OCI-LY3 (cell line): ENCODE measurements at regions not wholly inside any gene's neighbourhood (a gene's known extent, or its start where the extent isn't known, plus 50 kb on each side); places are given as distances from the start of the nearest gene placed in this dataset.

ENCODE experiments used
- H2AFZ ChIP-seq: fragments of 200-600, 300-600 bp; shearing (Covaris generic); 2 replicates; pipeline ENCODE4 v1.6.0; 2014; ENCODE audit warnings: antibody characterized with exemption, low read depth, low read length
- H3K27ac ChIP-seq: fragments of 200-600, 300-600 bp; sonication (generic); 2 replicates; pipeline ENCODE4 v1.5.1; 2014; ENCODE audit warnings: mild to moderate bottlenecking, low read length, moderate library complexity, mixed read lengths
- H3K27me3 ChIP-seq: fragments of 200-600, 300-600 bp; sonication (generic); 2 replicates; pipeline ENCODE4 v1.6.1; 2014; ENCODE audit warnings: low read depth, low read length, mixed read lengths
- H3K36me3 ChIP-seq: fragments of 200-600, 300-600 bp; sonication (generic); replicated peaks from 2 replicates; pipeline ENCODE3; 2014; ENCODE audit warnings: low read depth, low read length, mixed read lengths
- H3K4me1 ChIP-seq: fragments of 300-600, 200-600 bp; sonication (generic); 2 replicates; pipeline ENCODE4 v1.6.1; 2014; ENCODE audit warnings: low read length, mixed read lengths
- H3K4me2 ChIP-seq: fragments of 200-600, 300-600 bp; sonication (generic); 2 replicates; pipeline ENCODE4 v1.6.1; 2014; ENCODE audit warnings: low read length, mixed read lengths
- H3K4me3 ChIP-seq: fragments of 300-600, 200-600 bp; sonication (generic); 2 replicates; pipeline ENCODE4 v1.5.1; 2014; ENCODE audit warnings: antibody characterized with exemption, mild to moderate bottlenecking, low read length, moderate library complexity
- H3K79me2 ChIP-seq: fragments of 300-600, 200-600 bp; shearing (Covaris generic); 2 replicates; pipeline ENCODE4 v1.6.1; 2014; ENCODE audit warnings: mild to moderate bottlenecking, low read length, mixed read lengths
- H3K9ac ChIP-seq: fragments of 300-600, 200-600 bp; shearing (Covaris generic); 2 replicates; pipeline ENCODE4 v1.6.0; 2014; ENCODE audit warnings: mild to moderate bottlenecking, low read length, moderate library complexity
- H3K9me3 ChIP-seq: fragments of 200-600, 300-600 bp; shearing (Covaris generic); 2 replicates; pipeline ENCODE4 v1.6.1; 2014; ENCODE audit warnings: low read length, mixed read lengths; ENCODE audit not compliant: insufficient read depth
- H4K20me1 ChIP-seq: fragments of 200-600, 300-600 bp; sonication (generic); 2 replicates; pipeline ENCODE4 v1.6.1; 2016; ENCODE audit warnings: low read length, mixed read lengths; ENCODE audit not compliant: insufficient read depth
- EZH2phosphoT487 ChIP-seq: fragments of 200-600 bp; shearing (Covaris generic); IDR thresholded peaks from 2 replicates; pipeline ENCODE4 v1.6.1; 2018; ENCODE audit warnings: antibody characterized with exemption, mixed run types, low read depth
- TF ChIP-seq, protein P1 (sequence below): fragments of 200-600, 300-600 bp; sonication (generic); IDR thresholded peaks from 2 replicates; pipeline ENCODE4 v1.5.1; 2014; ENCODE audit warnings: antibody characterized with exemption, low read length, low read depth

DNA sequence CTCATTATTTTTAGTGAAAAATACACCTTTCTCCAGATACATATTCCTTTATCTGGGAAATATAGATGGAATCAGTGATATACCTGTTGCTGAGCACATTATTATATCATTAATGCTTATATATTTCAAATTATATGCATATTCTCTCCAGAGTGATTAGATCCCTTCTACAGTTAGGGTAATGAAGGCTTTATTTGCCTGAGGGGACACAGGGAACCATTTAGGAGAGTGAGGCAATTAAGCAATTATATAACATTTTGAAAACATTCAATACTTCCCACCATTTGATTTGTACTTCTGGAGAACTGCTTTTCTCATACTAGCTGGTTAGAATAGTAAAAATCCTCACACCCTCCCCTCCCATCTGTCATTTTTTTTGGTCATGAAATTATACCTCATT lies 212.8 kb upstream of the NOVA1 start:
- Histone ChIP-seq H2AFZ (no peak overlapping the region), H4K20me1 (no peaks in the 10 kb centered on the region), H3K9me3 (no peaks in the 10 kb centered on the region), H3K4me2 (no peak overlapping the region), H3K9ac (no peak overlapping the region), H3K27me3 (no peaks in the 10 kb centered on the region), H3K79me2 (no peaks in the 10 kb centered on the region), H3K4me1 (no peaks in the 10 kb centered on the region), H3K4me3 (no peak overlapping the region), H3K36me3 (no peaks in the 10 kb centered on the region), H3K27ac (no peak overlapping the region)
- no peak for TF ChIP-seq EZH2phosphoT487
- TF ChIP-seq, protein P1, sequence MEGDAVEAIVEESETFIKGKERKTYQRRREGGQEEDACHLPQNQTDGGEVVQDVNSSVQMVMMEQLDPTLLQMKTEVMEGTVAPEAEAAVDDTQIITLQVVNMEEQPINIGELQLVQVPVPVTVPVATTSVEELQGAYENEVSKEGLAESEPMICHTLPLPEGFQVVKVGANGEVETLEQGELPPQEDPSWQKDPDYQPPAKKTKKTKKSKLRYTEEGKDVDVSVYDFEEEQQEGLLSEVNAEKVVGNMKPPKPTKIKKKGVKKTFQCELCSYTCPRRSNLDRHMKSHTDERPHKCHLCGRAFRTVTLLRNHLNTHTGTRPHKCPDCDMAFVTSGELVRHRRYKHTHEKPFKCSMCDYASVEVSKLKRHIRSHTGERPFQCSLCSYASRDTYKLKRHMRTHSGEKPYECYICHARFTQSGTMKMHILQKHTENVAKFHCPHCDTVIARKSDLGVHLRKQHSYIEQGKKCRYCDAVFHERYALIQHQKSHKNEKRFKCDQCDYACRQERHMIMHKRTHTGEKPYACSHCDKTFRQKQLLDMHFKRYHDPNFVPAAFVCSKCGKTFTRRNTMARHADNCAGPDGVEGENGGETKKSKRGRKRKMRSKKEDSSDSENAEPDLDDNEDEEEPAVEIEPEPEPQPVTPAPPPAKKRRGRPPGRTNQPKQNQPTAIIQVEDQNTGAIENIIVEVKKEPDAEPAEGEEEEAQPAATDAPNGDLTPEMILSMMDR = no peak

DNA sequence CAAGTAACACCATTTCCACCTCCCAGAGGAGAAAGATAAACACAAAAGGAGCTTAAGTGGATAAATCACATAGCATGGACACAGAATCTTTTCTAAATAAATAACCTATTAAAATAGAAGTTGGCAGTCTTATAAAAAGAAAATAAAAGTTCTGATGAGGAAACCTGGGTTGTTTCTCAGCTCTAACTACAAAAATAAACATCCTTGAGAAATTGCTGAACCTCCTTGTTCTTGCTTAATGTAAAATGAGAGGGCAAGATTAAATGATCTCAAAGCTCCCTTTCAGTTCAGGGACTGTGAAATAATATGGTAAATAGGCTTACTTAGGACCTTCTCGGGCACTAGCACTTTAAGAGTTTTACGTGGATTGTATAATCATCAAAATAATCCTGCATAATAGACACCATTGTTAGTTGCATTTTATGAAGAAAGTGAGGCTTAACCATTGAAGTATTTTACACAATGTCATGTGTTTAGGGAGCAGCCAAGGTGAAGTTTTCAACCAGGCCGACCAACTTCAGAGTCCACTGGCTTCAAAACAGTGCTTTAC lies 214.0 kb upstream of the NOVA1 start:
- TF ChIP-seq EZH2phosphoT487 = no peak
- H3K27me3 ChIP-seq = no peaks in the 10 kb centered on the region
- H4K20me1 ChIP-seq = no peaks in the 10 kb centered on the region
- H3K4me2 ChIP-seq = no peak overlapping the region
- H3K4me1 ChIP-seq = no peaks in the 10 kb centered on the region
- H3K36me3 ChIP-seq = no peaks in the 10 kb centered on the region
- no peak overlapping the region for H2AFZ ChIP-seq
- no peak overlapping the region for H3K4me3 ChIP-seq
- H3K9me3 ChIP-seq = no peaks in the 10 kb centered on the region
- H3K9ac ChIP-seq = no peak overlapping the region
- no peaks in the 10 kb centered on the region for H3K79me2 ChIP-seq
- no peak overlapping the region for H3K27ac ChIP-seq

- no peaks in the 10 kb centered on the region for H3K79me2 ChIP-seq
- no peaks in the 10 kb centered on the region for H3K4me1 ChIP-seq
- H3K9ac ChIP-seq = no peak overlapping the region
- H3K9me3 ChIP-seq = no peaks in the 10 kb centered on the region
- no peak overlapping the region for H2AFZ ChIP-seq
- no peak overlapping the region for H3K27ac ChIP-seq
- H3K27me3 ChIP-seq = no peaks in the 10 kb centered on the region
- no peaks in the 10 kb centered on the region for H4K20me1 ChIP-seq
- no peak overlapping the region for H3K4me2 ChIP-seq
- TF ChIP-seq EZH2phosphoT487 = no peak
- TF ChIP-seq, protein P1 = no peak
- no peaks in the 10 kb centered on the region for H3K36me3 ChIP-seq
- H3K4me3 ChIP-seq = no peak overlapping the region
Observed at GRCh38 chr14:26820138-26820537, 222.3 kb upstream of the NOVA1 start.

GRCh38 chr14:26820572-26820971 lies 222.7 kb upstream of the NOVA1 start:
- H2AFZ ChIP-seq = no peak overlapping the region
- H3K27me3 ChIP-seq = no peaks in the 10 kb centered on the region
- no peaks in the 10 kb centered on the region for H3K4me1 ChIP-seq
- no peak overlapping the region for H3K4me3 ChIP-seq
- TF ChIP-seq, protein P1 = no peak
- no peak for TF ChIP-seq EZH2phosphoT487
- H3K36me3 ChIP-seq = no peaks in the 10 kb centered on the region
- H3K9me3 ChIP-seq = no peaks in the 10 kb centered on the region
- H3K4me2 ChIP-seq = no peak overlapping the region
- no peaks in the 10 kb centered on the region for H4K20me1 ChIP-seq
- H3K27ac ChIP-seq = no peak overlapping the region
- no peaks in the 10 kb centered on the region for H3K79me2 ChIP-seq
- no peak overlapping the region for H3K9ac ChIP-seq

GRCh38 chr14:26828741-26829140 lies 230.9 kb upstream of the NOVA1 start:
- Histone ChIP-seq H4K20me1 (no peaks in the 10 kb centered on the region), H3K79me2 (no peaks in the 10 kb centered on the region), H3K4me1 (no peaks in the 10 kb centered on the region), H3K36me3 (no peaks in the 10 kb centered on the region), H3K27ac (no peak overlapping the region), H3K9me3 (no peaks in the 10 kb centered on the region), H3K9ac (no peak overlapping the region), H3K4me3 (no peak overlapping the region), H3K27me3 (no peaks in the 10 kb centered on the region), H3K4me2 (no peak overlapping the region), H2AFZ (no peak overlapping the region)
- TF ChIP-seq, protein P1 = no peak
- TF ChIP-seq EZH2phosphoT487 = no peak
